Osteocyte (in vitro differentiated cells): ENCODE measurements at regions not wholly inside any gene's neighbourhood (a gene's known extent, or its start where the extent isn't known, plus 50 kb on each side); places are given as distances from the start of the nearest gene placed in this dataset.

Source experiments
- DNase-seq: peaks from one replicate; pipeline ENCODE4 v3.0.0; 2021; ENCODE audit warnings: mixed read lengths; ENCODE audit not compliant: unreplicated experiment; ENCODE audit errors: extremely low spot score
- H3K27ac Mint-ChIP-seq: one replicate; pipeline ENCODE4 v1.8.0; 2021; ENCODE audit warnings: mild to moderate bottlenecking, mixed read lengths; ENCODE audit not compliant: unreplicated experiment
- H3K27me3 Mint-ChIP-seq: one replicate; pipeline ENCODE4 v1.8.0; 2021; ENCODE audit warnings: mixed read lengths; ENCODE audit not compliant: unreplicated experiment
- H3K36me3 Mint-ChIP-seq: one replicate; pipeline ENCODE4 v1.8.0; 2021; ENCODE audit warnings: mixed read lengths; ENCODE audit not compliant: unreplicated experiment
- H3K4me1 Mint-ChIP-seq: one replicate; pipeline ENCODE4 v1.8.0; 2021; ENCODE audit warnings: mixed read lengths; ENCODE audit not compliant: unreplicated experiment
- H3K4me3 Mint-ChIP-seq: one replicate; pipeline ENCODE4 v1.8.0; 2021; ENCODE audit warnings: mild to moderate bottlenecking, moderate library complexity, mixed read lengths; ENCODE audit not compliant: unreplicated experiment
- H3K9me3 Mint-ChIP-seq: one replicate; pipeline ENCODE4 v1.8.0; 2021; ENCODE audit warnings: mixed read lengths; ENCODE audit not compliant: unreplicated experiment
- TF ChIP-seq, protein P1 (sequence below): fragments of 200-600 bp; sonication (generic); IDR thresholded peaks from 2 replicates; pipeline ENCODE4 v1.5.0; 2021; ENCODE audit warnings: antibody characterized with exemption, mild to moderate bottlenecking, moderate library complexity

DNA sequence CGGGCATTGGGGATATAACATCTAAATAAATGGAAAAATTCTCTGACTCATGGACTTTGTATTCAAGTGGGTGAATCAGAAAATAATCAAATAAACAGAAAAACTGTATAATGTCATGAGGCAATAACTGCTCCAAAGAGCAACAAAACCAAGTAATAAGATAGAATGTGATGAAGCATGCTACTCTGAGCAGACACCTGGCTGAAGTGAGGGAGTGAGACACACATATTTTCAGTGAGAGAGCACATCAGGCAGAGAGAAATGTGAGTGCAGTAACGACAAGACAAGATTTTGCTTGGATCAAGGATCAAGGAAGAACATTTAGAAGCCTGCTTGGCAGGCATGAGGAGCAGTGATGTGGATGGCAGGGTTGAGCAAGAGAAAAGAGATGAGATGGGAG lies 75.8 kb upstream of the CCDC91 start:
- peaks cover 16% of the 10 kb centered on the region for H3K9me3 Mint-ChIP-seq
- H3K27me3 Mint-ChIP-seq = no peaks in the 10 kb centered on the region
- H3K4me3 Mint-ChIP-seq = no peak overlapping the region
- no peaks in the 10 kb centered on the region for H3K4me1 Mint-ChIP-seq
- H3K27ac Mint-ChIP-seq = no peak overlapping the region
- TF ChIP-seq, protein P1, sequence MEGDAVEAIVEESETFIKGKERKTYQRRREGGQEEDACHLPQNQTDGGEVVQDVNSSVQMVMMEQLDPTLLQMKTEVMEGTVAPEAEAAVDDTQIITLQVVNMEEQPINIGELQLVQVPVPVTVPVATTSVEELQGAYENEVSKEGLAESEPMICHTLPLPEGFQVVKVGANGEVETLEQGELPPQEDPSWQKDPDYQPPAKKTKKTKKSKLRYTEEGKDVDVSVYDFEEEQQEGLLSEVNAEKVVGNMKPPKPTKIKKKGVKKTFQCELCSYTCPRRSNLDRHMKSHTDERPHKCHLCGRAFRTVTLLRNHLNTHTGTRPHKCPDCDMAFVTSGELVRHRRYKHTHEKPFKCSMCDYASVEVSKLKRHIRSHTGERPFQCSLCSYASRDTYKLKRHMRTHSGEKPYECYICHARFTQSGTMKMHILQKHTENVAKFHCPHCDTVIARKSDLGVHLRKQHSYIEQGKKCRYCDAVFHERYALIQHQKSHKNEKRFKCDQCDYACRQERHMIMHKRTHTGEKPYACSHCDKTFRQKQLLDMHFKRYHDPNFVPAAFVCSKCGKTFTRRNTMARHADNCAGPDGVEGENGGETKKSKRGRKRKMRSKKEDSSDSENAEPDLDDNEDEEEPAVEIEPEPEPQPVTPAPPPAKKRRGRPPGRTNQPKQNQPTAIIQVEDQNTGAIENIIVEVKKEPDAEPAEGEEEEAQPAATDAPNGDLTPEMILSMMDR = no peak
- DNase-seq = no peak
- no peaks in the 10 kb centered on the region for H3K36me3 Mint-ChIP-seq

DNA sequence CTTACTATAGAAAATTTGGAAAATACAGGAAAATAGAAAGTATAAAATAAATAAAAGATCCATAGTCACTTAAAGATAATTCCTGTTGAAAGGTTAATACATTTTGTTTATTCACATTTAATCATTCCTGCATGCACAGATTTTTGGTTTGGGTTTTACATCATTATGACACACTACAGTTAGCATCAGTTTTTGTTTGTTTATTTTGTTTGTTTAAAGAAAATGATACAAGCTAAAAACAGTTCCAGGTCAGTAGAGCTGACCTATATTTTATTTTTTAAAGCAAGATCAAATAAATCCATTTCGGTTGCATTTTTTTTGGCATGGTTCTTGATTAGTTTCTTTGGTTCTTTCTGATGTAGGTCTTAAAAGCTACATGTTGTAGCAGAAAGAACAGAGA lies 68.8 kb upstream of the CCDC91 start:
- TF ChIP-seq, protein P1 = no peak
- Mint-ChIP-seq H3K36me3 (no peaks in the 10 kb centered on the region), H3K27me3 (no peaks in the 10 kb centered on the region), H3K9me3 (peaks cover 7% of the 10 kb centered on the region), H3K27ac (no peak overlapping the region), H3K4me3 (no peak overlapping the region), H3K4me1 (peaks cover 14% of the 10 kb centered on the region)
- DNase-seq = no peak

DNA sequence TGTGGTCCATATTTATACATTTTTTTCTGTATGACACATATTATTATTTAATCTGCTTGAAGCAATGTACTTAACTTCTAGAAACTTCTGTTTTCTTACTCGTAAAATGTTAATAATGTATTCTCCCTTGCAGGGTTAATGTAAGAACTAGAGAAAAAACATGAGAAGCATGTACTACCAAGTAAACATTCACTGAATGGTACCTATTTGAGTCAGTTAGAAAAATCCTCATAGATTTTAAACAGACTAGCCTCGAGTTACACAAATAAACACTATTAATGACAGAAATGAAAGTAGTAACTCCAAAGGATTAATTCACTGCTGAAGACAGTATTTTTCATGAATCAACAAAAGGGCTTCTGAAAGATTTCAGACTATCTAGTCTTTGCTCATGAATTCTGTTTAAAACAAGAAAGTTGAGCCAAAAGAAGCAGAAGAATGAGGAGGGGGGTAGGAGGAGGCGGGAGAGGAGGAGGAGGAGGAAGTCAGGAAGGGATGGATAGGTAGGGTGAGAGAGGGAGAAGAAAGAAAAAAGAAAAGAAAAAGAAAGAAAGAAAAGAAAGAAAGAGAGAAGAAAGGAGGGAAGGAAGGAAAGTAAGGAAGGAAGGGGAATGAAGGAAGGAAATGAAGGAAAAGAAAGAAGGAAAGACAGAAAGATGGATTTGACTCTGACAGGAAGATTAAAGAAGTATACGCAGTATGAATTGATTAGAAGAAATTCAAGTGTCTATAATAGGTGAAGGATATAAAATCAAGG lies 68.2 kb upstream of the CCDC91 start:
- H3K4me3 Mint-ChIP-seq = no peak overlapping the region
- DNase-seq = no peak
- H3K4me1 Mint-ChIP-seq = peaks cover 14% of the 10 kb centered on the region
- no peaks in the 10 kb centered on the region for H3K27me3 Mint-ChIP-seq
- peaks cover 3% of the 10 kb centered on the region for H3K9me3 Mint-ChIP-seq
- TF ChIP-seq, protein P1 = no peak
- H3K27ac Mint-ChIP-seq = no peak overlapping the region
- no peaks in the 10 kb centered on the region for H3K36me3 Mint-ChIP-seq

DNA sequence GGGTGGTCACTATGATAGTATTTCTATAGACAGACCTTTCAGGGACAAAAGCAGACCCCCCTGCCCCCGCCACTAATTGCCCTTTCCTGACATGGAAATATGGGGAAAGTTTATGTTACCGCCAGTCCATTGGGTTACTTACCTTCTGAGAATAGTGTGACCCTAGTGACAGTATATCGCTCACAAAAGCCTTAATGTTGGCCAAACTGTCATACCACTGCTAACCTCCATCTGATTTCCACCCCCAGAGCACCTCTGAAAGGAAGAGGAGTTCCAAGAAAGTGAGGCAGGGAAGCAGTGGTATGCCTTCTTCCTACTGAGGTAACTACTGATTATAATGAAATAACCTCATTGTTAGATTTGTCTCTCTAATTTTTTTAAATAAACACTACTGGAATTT lies 67.5 kb upstream of the CCDC91 start:
- no peaks in the 10 kb centered on the region for H3K9me3 Mint-ChIP-seq
- no peaks in the 10 kb centered on the region for H3K27me3 Mint-ChIP-seq
- H3K4me1 Mint-ChIP-seq = peaks cover 14% of the 10 kb centered on the region

DNA sequence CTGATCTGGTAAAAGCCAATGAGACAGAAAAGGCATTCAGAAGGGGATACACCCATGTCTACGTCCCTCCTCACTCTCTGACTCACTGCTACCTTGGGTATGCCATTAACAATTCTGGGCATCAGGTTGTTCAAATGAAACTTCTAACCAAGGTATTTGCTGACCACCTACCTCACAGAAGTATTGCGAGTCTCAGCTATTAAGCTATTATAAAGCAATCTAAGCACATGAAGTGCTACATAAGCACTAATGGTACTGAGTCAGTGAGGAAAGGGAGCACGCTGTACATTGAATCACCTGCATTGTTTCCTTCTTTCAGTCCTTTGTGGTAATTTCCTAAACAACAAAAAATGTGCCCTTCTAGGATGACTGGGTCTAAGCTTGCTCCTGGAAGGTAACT lies 62.8 kb upstream of the CCDC91 start:
- DNase-seq = no peak
- H3K4me3 Mint-ChIP-seq = no peak overlapping the region
- TF ChIP-seq, protein P1 = no peak
- no peaks in the 10 kb centered on the region for H3K9me3 Mint-ChIP-seq
- no peaks in the 10 kb centered on the region for H3K27me3 Mint-ChIP-seq
- no peaks in the 10 kb centered on the region for H3K36me3 Mint-ChIP-seq
- peaks cover 22% of the 10 kb centered on the region for H3K4me1 Mint-ChIP-seq
- H3K27ac Mint-ChIP-seq = no peak overlapping the region

More for the DNA sequence above, 67.5 kb upstream of the CCDC91 start:
- TF ChIP-seq, protein P1 = no peak
- H3K36me3 Mint-ChIP-seq = no peaks in the 10 kb centered on the region
- H3K4me3 Mint-ChIP-seq = no peak overlapping the region
- H3K27ac Mint-ChIP-seq = no peak overlapping the region
- no peak for DNase-seq
